PFSK-1 (cell line): ENCODE measurements at regions not wholly inside any gene's neighbourhood (a gene's known extent, or its start where the extent isn't known, plus 50 kb on each side); places are given as distances from the start of the nearest gene placed in this dataset.

ENCODE experiments used
- FOXP2 ChIP-seq: optimal IDR thresholded peaks from 2 replicates; pipeline ENCODE3; 2011; ENCODE audit warnings: borderline replicate concordance, control low read depth, inconsistent platforms; ENCODE audit not compliant: insufficient read depth; ENCODE audit errors: extremely low read length, extremely low read depth
- POLR2AphosphoS5 ChIP-seq: IDR thresholded peaks from 2 replicates; pipeline ENCODE4 v1.6.1; 2012; ENCODE audit warnings: low read depth, mild to moderate bottlenecking, control low read depth, low read length, moderate library complexity
- SIN3A ChIP-seq: IDR thresholded peaks from 2 replicates; pipeline ENCODE4 v1.6.1; 2012; ENCODE audit warnings: mild to moderate bottlenecking, low read length, moderate library complexity, borderline replicate concordance; ENCODE audit not compliant: insufficient read depth
- TAF1 ChIP-seq: IDR thresholded peaks from 2 replicates; pipeline ENCODE4 v1.6.1; 2012; ENCODE audit warnings: low read length, control low read depth, borderline replicate concordance; ENCODE audit not compliant: insufficient read depth
- TF ChIP-seq, protein P1 (sequence below), 2 experiments: IDR thresholded peaks; 2 replicates each; pipeline versions ENCODE4 v1.6.1 to v1.8.0; 2011 to 2012; ENCODE audit warnings: low read depth in 2 of 2, low read length in 2 of 2, control low read depth in 1 of 2, inconsistent platforms in 1 of 2, mild to moderate bottlenecking in 1 of 2, moderate library complexity in 1 of 2; ENCODE audit not compliant: insufficient read depth in 1 of 2

DNA sequence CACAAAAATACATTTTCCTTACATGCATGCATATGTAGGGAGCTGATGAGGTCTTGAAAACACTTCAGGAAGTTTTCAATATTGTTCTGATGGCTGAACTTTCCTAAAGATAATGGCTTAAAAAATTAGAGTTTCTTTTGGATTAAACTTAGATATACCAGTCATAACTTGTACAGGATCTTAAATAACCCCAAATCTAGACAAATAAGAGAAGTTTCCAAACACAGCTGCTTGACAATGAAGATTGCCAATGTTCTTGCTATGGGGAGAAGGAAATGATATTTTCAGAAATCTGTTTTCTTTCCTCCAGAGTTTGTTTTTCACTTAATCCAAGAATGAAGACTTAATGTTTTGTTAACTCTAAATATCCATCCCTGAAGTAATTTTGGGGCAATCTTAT, 54.6 kb upstream of the SPTBN1 start:
- TF ChIP-seq SIN3A: no peak
- no peak for TF ChIP-seq TAF1
- no peak for TF ChIP-seq POLR2AphosphoS5
- TF ChIP-seq FOXP2: no peak
- TF ChIP-seq, protein P1, sequence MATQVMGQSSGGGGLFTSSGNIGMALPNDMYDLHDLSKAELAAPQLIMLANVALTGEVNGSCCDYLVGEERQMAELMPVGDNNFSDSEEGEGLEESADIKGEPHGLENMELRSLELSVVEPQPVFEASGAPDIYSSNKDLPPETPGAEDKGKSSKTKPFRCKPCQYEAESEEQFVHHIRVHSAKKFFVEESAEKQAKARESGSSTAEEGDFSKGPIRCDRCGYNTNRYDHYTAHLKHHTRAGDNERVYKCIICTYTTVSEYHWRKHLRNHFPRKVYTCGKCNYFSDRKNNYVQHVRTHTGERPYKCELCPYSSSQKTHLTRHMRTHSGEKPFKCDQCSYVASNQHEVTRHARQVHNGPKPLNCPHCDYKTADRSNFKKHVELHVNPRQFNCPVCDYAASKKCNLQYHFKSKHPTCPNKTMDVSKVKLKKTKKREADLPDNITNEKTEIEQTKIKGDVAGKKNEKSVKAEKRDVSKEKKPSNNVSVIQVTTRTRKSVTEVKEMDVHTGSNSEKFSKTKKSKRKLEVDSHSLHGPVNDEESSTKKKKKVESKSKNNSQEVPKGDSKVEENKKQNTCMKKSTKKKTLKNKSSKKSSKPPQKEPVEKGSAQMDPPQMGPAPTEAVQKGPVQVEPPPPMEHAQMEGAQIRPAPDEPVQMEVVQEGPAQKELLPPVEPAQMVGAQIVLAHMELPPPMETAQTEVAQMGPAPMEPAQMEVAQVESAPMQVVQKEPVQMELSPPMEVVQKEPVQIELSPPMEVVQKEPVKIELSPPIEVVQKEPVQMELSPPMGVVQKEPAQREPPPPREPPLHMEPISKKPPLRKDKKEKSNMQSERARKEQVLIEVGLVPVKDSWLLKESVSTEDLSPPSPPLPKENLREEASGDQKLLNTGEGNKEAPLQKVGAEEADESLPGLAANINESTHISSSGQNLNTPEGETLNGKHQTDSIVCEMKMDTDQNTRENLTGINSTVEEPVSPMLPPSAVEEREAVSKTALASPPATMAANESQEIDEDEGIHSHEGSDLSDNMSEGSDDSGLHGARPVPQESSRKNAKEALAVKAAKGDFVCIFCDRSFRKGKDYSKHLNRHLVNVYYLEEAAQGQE (IDR thresholded peaks at IDR 0.05; ENCODE audit: insufficient read depth in 1 of 2, low read depth in 2 of 2, low read length in 2 of 2): no peak

DNA sequence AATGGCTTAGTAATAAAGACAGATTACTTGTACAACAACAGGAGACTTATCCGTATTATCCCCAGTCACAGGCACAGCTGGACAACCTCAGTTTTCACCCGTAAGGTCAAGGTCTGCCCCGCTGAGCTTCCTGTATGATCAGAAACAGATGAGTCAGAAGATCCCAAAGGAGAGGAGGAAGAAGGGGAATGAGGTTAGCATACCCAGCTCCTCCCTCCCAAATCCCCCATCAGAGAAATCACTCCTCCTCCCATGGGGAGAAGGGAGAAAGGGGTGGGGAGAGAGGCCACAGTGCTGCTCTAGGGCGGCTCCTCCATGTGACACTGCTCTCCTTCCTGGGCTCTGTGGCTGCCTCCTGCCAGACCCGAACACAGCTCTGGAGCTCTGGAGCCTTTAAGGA, 53.8 kb upstream of the SPTBN1 start:
- TF ChIP-seq, protein P1 (IDR thresholded peaks at IDR 0.05; ENCODE audit: insufficient read depth in 1 of 2, low read depth in 2 of 2, low read length in 2 of 2): no peak
- TF ChIP-seq SIN3A: no peak
- TF ChIP-seq FOXP2: no peak
- TF ChIP-seq POLR2AphosphoS5: no peak
- TF ChIP-seq TAF1: no peak

DNA sequence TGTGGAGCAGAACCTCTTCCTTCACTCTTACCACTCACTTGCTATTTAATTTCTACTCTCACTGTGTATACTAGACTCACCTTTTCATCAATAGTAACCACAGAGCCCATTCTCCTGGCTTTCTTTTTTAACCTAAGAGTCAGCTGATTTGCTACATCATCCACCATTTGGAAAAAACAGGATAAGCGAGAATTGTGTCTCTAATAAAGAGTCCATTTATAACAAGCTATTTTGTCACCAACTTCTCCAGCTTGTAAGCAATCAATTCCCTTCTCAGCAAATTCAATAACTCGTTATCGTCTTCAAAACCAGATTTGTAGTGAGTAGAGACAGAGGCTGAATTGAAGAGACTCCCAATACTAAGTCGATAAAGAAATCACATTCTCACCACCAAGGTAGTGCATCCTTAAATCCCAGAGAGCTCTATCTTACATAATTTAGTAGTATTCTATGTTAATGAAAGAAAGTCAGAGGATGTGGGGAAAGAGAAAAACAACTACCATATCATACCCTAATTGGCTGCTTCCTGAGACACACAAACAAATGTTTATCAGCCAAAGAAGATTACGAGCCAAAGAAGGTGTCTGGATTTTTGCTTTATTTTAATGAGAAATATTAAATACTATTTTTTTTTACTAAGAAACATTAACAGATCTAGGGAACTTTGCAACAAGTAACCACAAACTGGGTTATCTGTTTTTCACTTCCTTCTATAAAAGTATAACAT, 52.5 kb upstream of the SPTBN1 start:
- no peak for TF ChIP-seq POLR2AphosphoS5
- no peak for TF ChIP-seq FOXP2
- TF ChIP-seq, protein P1 (IDR thresholded peaks at IDR 0.05; ENCODE audit: insufficient read depth in 1 of 2, low read depth in 2 of 2, low read length in 2 of 2): no peak

DNA sequence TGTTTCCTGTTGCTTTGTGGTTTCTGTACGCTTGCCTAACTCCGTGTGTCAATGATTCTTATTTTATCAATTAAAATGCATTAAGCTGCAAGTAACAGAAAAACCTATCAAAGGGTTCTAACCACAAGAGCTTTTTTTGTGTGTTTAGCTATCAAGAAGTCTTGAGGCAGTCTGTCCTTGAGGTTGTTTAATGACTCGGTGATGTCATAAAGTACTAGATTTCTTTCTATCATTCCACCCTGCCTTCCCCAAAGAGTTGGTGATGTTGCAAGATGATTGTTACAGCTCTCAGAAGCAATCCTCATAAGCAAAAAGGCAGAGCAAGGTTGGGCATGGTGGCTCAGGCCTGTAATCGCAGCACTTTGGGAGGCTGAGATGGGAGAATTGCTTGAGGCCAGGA, 51.9 kb upstream of the SPTBN1 start:
- TF ChIP-seq FOXP2 (no peak), TAF1 (no peak), SIN3A (no peak), POLR2AphosphoS5 (no peak)
- TF ChIP-seq, protein P1 (IDR thresholded peaks at IDR 0.05; ENCODE audit: insufficient read depth in 1 of 2, low read depth in 2 of 2, low read length in 2 of 2): no peak

DNA sequence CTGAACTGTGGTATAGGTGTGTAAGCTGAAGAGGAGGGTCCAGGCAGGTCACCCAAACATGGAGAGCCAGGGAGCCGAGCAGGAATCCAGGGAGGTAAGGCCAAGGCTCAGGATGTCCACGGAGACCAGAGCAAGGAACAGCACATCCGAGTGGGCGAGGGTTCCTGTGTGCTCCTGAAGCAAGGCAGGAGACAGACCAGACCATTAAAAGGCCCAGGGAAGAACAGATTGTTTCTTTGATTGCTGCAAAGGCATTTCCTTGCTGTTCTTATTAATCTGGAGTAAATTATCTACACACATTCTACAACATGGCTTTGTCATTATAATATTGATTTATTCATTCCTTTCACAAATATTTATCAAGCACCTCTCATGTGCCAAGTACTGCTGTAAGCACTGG, 50.1 kb upstream of the SPTBN1 start:
- TF ChIP-seq POLR2AphosphoS5 (no peak), SIN3A (no peak), FOXP2 (no peak), TAF1 (no peak)
- TF ChIP-seq, protein P1 (IDR thresholded peaks at IDR 0.05; ENCODE audit: insufficient read depth in 1 of 2, low read depth in 2 of 2, low read length in 2 of 2): no peak
